K562 (cell line): ENCODE measurements at regions not wholly inside any gene's neighbourhood (a gene's known extent, or its start where the extent isn't known, plus 50 kb on each side); places are given as distances from the start of the nearest gene placed in this dataset.

Source experiments
- PHTF2 ChIP-seq: fragments of 250-450 bp; sonication (Bioruptor Pico); IDR thresholded peaks from 2 replicates; pipeline ENCODE4 v1.5.0; 2021; ENCODE audit warnings: mild to moderate bottlenecking
- TF ChIP-seq, protein P1 (sequence below), 2 experiments: fragments of 450-650 bp; formaldehyde crosslinking in 1 of 2; IDR thresholded peaks; 2 replicates each; pipeline versions ENCODE4 v1.4.0 to v1.6.1; 2014 to 2020; ENCODE audit warnings: mild to moderate bottlenecking in 2 of 2, borderline replicate concordance in 1 of 2, low read depth in 1 of 2

DNA sequence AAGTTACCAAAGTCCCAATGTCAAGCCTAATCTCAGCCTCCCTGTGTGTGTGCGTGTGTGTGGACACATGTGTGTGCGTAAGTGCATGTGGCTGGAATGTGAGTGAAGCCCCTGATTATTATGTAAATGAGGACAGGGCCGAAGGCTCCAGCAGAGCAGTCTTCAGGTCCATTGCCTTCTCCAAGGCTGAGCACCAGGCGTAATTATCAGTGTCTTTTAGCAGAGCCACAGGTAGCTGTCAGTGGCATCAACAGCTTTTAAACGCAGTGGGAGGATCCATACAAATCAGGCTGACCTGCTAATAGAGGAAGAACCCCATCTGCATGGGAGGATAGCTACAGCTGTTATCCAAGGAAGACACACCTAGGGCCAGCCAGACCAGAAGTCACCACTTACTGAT is 324.3 kb upstream of the MOCS1 start:
- TF ChIP-seq PHTF2 = no peak
- TF ChIP-seq, protein P1, sequence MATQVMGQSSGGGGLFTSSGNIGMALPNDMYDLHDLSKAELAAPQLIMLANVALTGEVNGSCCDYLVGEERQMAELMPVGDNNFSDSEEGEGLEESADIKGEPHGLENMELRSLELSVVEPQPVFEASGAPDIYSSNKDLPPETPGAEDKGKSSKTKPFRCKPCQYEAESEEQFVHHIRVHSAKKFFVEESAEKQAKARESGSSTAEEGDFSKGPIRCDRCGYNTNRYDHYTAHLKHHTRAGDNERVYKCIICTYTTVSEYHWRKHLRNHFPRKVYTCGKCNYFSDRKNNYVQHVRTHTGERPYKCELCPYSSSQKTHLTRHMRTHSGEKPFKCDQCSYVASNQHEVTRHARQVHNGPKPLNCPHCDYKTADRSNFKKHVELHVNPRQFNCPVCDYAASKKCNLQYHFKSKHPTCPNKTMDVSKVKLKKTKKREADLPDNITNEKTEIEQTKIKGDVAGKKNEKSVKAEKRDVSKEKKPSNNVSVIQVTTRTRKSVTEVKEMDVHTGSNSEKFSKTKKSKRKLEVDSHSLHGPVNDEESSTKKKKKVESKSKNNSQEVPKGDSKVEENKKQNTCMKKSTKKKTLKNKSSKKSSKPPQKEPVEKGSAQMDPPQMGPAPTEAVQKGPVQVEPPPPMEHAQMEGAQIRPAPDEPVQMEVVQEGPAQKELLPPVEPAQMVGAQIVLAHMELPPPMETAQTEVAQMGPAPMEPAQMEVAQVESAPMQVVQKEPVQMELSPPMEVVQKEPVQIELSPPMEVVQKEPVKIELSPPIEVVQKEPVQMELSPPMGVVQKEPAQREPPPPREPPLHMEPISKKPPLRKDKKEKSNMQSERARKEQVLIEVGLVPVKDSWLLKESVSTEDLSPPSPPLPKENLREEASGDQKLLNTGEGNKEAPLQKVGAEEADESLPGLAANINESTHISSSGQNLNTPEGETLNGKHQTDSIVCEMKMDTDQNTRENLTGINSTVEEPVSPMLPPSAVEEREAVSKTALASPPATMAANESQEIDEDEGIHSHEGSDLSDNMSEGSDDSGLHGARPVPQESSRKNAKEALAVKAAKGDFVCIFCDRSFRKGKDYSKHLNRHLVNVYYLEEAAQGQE (IDR thresholded peaks at IDR 0.05; ENCODE audit: borderline replicate concordance) = no peak
- TF ChIP-seq, protein P1 (CRISPR knock-in tag; IDR thresholded peaks at IDR 0.05; ENCODE audit: low read depth) = no peak
